CD4-positive, alpha-beta T cell treated with Interferon alpha-2 for 1 hour (primary cell): ENCODE measurements at regions not wholly inside any gene's neighbourhood (a gene's known extent, or its start where the extent isn't known, plus 50 kb on each side); places are given as distances from the start of the nearest gene placed in this dataset.
"Not testable (repeated sequence)": the region's sequence is repeated elsewhere in the genome, so short reads cannot be mapped to it uniquely, and the experiment has no call there.

Source experiments
- DNase-seq, 2 donors: peaks; one replicate each; pipeline ENCODE4 v3.0.0-alpha.2; 2020 to 2022

- DNase-seq = no peak
These were observed 128.7 kb upstream of the PCGF5 start for GRCh38 chr10:91091780-91092179.

- DNase-seq = no peak
These were observed 124.2 kb upstream of the PCGF5 start for GRCh38 chr10:91096274-91096673.

DNA sequence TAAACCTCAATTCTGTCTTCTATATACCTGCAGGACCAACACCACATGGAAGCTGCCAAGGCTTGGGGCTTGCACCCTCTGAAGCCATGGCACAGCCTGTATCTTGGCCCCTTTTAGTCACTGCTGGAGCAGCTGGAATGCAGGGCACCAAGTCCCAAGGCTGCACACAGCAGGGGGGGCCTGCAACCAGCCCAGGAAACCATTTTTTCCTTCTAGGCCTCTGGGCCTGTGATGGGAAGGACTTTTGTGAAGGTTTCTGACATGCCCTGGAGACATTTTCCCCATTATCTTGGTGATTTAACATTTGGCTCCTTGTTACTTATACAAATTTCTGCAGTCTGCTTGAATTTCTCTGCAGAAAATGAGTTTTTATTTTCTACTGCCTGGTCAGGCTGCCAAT is 123.2 kb upstream of the PCGF5 start:
- DNase-seq = no peak

DNA sequence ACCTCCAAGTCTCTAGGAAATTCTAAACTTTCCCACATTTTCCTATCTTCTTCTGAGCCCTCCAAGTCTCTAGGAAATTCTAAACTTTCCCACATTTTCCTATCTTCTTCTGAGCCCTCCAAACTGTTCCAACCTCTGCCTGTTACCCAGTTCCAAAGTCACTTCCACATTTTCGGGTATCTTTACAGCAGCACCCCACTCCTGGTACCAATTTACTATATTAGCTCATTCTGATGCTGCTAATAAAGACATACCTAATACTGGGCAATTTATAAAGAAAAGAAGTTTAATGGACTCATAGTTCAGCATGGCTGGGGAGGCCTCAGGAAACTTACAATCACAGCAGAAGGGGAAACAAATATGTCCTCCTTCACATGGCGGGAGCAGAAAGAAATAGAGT is 122.4 kb upstream of the PCGF5 start:
- DNase-seq = not testable (repeated sequence)

GRCh38 chr10:91103384-91104192 is 116.9 kb upstream of the PCGF5 start:
- DNase-seq = no peak

GRCh38 chr10:91104193-91105041 is 116.0 kb upstream of the PCGF5 start:
- DNase-seq = no peak

DNA sequence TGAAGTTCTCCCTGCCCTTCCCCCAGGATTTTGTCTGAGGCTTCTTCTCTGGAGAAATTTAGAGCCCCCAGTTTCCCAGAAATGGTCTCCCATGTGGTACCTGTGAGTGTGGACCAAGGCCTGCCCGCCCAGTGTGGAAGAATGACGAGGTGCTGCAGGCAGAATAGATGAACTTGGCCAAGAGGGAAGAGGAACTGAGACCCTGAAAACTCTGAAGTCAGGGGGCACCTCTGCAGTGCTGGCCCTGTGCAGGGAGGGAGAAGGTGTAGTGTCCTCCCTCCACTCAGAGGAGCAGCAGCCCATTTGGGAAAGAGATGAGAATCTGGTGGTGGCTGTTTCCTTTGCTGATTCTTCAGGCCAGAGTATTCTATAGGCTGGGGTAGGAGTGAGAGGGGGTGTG is 115.2 kb upstream of the PCGF5 start:
- DNase-seq = no peak

DNA sequence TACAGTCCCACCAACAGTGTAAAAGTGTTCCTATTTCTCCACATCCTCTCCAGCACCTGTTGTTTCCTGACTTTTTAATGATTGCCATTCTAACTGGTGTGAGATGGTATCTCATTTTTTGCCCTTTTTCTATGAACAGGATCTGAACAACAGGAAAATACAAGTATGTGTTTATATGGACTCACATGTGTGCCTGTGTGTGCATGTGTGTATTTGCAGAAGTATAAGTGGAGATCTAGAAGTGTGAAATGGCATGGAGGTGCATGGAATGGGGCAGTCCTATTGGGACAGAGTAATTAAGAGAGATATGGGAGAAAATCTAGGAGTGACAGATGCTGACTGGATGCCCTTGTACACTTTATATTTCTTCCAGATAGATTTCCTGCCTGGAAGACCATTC is 111.6 kb upstream of the PCGF5 start:
- DNase-seq = no peak

GRCh38 chr10:91111060-91111459 is 109.4 kb upstream of the PCGF5 start:
- no peak for DNase-seq

- no peak for DNase-seq
These were observed 104.7 kb upstream of the PCGF5 start for GRCh38 chr10:91115618-91116390.

DNA sequence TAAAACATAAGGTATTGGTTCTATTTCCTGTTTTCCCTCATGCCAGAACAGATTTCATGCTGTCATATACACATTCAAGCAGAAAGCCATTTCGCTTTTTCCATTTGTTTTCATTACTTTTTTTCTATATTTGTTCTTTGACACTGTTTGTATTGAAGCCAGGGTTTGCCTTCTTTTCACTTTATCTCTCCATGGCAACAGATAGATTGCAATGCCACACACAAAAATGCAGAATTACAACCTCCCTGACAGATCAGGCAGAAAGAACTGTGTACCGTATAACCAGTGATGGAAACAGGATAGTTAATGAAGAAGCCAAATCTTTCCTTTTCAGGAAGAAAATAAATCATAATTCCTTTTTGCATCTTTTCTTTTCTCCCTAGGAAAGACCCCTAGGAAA is 103.0 kb upstream of the PCGF5 start:
- DNase-seq = no peak

- DNase-seq = no peak
These were observed 100.1 kb upstream of the PCGF5 start for GRCh38 chr10:91120348-91120747.

DNA sequence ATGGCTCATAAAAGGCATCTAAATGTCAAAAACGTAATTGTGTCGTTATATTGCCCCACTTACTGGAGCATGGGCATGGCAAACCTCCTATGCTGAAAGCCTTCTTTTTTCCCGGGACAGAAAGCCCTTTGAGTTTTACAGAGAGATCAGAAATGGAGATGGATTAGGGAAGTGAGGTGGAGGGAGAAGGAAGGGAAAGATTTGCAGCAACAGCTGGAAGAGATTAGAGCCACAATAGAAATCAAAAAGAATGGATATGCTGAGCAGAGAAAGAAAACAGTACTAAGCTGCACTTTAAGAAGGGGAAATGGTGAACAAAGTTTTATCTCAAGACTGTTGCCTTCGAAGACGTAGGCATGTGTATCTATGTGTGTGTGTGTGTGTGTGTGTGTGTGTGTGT is 97.2 kb upstream of the PCGF5 start:
- no peak for DNase-seq

- no peak for DNase-seq
These were observed 96.4 kb upstream of the PCGF5 start for GRCh38 chr10:91124016-91124415.

GRCh38 chr10:91126471-91126870 is 94.0 kb upstream of the PCGF5 start:
- DNase-seq = no peak

DNA sequence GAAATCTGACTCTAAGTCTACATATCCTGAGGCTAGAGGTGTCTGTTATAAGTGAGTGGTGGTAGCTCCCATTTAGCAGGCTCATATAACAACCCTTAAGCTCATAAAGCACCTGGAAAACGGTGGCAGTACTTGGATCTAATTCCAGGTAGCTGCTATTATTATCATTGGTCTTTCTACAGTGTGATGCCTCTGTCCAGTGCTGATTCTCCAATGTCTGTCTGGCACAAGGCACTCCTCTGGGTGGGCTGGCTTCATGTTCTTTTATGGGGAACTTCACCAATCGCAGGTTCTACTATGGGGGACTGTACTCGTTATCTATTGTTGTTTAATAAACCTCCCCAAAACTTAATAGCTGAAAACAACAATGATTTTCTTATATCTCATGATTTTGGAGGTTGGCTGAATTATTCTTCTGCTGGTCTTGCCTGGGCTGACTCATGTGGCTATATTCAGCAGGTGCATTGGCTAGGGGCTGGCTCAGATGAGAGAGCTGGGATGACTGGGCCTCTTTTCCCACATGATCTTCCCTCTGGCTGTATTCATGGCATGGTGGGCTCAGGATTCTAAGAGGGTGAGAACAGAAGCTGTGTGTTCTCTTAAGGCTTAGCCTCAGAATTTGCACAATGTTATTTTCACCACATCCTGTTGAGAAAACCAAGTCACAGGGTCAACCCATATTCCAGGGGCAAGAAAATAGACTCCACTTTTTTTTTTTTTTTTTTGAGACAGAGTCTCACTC is 93.0 kb upstream of the PCGF5 start:
- no peak for DNase-seq

GRCh38 chr10:91135113-91135512 is 85.3 kb upstream of the PCGF5 start:
- no peak for DNase-seq

DNA sequence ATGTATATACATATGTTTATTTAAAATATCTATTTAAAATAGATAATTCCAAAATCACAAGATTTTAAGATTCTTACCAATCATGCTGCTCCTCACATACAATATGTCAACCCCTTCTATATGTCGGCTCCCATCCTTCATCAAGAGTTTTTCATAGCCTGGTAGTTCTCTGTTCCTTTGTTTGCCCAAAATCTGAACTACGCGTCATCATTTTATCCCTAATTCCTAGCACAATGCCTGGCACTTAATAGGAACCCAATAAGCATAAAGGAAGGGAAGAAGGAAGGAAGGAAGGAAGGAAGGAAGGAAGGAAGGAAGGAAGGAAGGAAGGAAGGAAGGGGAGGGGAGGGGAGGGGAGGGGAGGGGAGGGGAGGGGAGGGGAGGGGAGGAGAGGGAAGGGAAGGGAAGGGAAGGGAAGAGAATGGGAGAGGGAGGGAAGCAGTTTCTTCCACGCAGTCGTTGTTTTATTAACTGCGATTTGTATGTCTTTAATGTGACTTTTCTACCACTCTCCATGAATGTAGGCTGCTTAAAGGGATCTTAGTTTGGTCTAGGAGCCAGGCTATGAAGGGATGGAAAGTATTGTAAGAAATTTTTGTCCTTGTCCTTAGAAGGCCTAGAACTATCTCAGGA is 83.3 kb upstream of the PCGF5 start:
- no peak for DNase-seq

DNA sequence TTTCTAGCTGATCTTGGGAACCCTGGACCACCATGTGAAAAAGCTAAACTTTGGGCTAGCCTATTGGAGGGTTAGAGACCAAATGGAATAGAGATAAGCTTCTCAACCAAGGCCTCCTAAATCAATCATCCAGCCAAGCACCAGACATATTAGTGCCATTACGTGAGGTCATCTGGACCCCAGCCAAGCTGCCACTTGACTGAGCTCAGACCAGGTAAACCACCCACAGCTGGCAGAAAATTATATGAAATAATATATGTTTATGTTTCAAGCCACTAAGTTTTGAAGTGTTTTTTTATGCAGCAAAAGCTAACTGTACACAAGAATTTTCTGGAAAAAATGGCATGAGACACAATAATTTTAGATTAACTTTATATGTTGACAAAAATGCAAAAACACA is 82.6 kb upstream of the PCGF5 start:
- DNase-seq = no peak

DNA sequence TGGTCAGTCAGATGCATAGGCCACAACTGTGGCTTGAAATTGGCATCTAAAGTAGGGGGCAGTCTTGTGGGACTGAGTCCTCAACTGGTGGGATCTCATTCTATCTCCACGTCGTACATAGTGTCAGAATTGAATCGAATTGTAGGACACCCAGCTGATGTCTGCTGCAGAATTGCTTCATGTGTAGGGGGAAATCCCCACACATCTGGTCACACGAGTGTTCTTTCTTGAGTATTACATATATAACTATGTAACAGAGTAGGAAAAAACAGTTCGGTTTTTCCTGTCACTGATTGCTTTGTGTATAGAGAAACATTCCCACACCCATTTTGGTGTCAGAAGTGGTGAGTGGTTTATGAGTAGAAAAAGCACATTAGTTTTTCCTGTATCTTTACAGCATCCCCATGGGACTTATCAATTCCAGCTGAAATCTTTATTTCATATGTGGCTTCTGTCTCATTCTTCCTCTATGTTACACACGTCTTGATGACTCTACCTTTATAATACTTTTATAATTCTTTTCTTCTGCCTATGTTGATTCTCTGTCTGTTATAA is 79.4 kb upstream of the PCGF5 start:
- DNase-seq = no peak

GRCh38 chr10:91144961-91145360 is 75.5 kb upstream of the PCGF5 start:
- no peak for DNase-seq

DNA sequence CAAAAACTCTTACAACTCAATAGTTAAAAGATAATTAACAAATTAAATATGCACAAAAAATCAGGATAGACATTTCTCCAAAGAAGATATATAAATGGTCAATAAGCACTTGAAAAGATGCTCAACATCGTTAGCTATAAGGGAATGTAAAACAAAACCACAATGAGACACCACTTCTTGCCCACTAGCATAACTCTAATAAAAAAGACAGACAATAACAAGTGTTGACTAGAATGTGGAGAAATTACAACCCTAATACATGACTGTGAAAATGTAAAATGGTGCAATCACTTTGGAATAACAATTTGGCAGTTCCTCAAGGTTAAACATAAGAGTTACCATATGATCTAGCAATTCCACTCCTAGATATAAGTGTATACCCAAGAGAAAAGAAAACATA is 74.3 kb upstream of the PCGF5 start:
- no peak for DNase-seq
